Endothelial cell of umbilical vein (primary cell): ENCODE measurements at regions not wholly inside any gene's neighbourhood (a gene's known extent, or its start where the extent isn't known, plus 50 kb on each side); places are given as distances from the start of the nearest gene placed in this dataset.

Experiments
- BruUV-seq: library from RNA; stranded (reverse); fragments of 400-500 nt; replicated peaks from 2 replicates; lab custom pipeline; 2021; lab: Mats Ljungman, UMichigan
- CTCF ChIA-PET: fragments of 300-600, 350-600 bp; sonication (Branson Sonifier 250); formaldehyde crosslinking; loops from one replicate; lab custom pipeline; 2021; ENCODE audit warnings: antibody characterized with exemption, inconsistent platforms; lab: Charles Lee
- POLR2A ChIA-PET: fragments of 300-600, 350-600 bp; sonication (Branson Sonifier 250); formaldehyde crosslinking; loops from one replicate; lab custom pipeline; 2021; ENCODE audit warnings: antibody characterized with exemption, inconsistent platforms; lab: Charles Lee
- DNase-seq: peaks from one replicate; pipeline ENCODE4 v3.0.0-alpha.2; 2011; ENCODE audit warnings: low read depth, low spot score
- FAIRE-seq: peaks from 2 replicates; lab custom pipeline; 2011; peaks lifted over from hg19 to GRCh38; lab: Jason Lieb, UNC
- H2AFZ ChIP-seq: 2 replicates; pipeline ENCODE4 v1.6.0; 2012; ENCODE audit warnings: low read depth, low read length, control low read depth, inconsistent platforms
- H3K27ac ChIP-seq: 2 replicates; pipeline ENCODE4 v1.5.1; 2011; ENCODE audit warnings: low read depth, mild to moderate bottlenecking, control low read depth, low read length, moderate library complexity; ENCODE audit not compliant: insufficient read depth
- H3K27me3 ChIP-seq, 2 experiments: 2 replicates each; pipeline versions ENCODE4 v1.6.0 to v1.6.1; 2011; ENCODE audit warnings: low read length in 2 of 2, mixed read lengths in 1 of 2; ENCODE audit not compliant: control insufficient read depth in 2 of 2, insufficient read depth in 2 of 2
- H3K36me3 ChIP-seq, 2 experiments: 2 replicates in 1 of 2; 3 replicates in 1 of 2; pipeline ENCODE4 v1.5.1; 2011; ENCODE audit warnings: low read length in 2 of 2, mild to moderate bottlenecking in 1 of 2, moderate library complexity in 1 of 2; ENCODE audit not compliant: control insufficient read depth in 2 of 2, insufficient read depth in 2 of 2; ENCODE audit errors: extremely low read depth in 1 of 2
- H3K4me1 ChIP-seq: 3 replicates; pipeline ENCODE4 v1.5.1; 2011; ENCODE audit warnings: mild to moderate bottlenecking, low read length; ENCODE audit not compliant: control insufficient read depth, insufficient read depth; ENCODE audit errors: extremely low read depth
- H3K4me2 ChIP-seq: 2 replicates; pipeline ENCODE4 v1.6.1; 2011; ENCODE audit warnings: low read length, control low read depth, mixed read lengths; ENCODE audit not compliant: insufficient read depth
- H3K4me3 ChIP-seq, 3 experiments: fragments of 200-600 bp in 1 of 3; sonication (generic), shearing (Covaris generic) in 1 of 3; replicated peaks in 1 of 3; 2 replicates each; pipeline ENCODE4 v1.5.1; 2011 to 2016; ENCODE audit warnings: control low read depth in 3 of 3, low read length in 3 of 3, mild to moderate bottlenecking in 2 of 3, inconsistent platforms in 1 of 3, low read depth in 1 of 3, moderate library complexity in 1 of 3; ENCODE audit not compliant: insufficient read depth in 1 of 3
- H3K79me2 ChIP-seq: 2 replicates; pipeline ENCODE4 v1.6.0; 2012; ENCODE audit warnings: low read length, inconsistent platforms; ENCODE audit not compliant: control insufficient read depth, insufficient read depth
- H3K9ac ChIP-seq: replicated peaks from 2 replicates; pipeline ENCODE3; 2011; ENCODE audit warnings: low read length, control low read depth; ENCODE audit not compliant: insufficient read depth; ENCODE audit errors: extremely low read depth
- H3K9me1 ChIP-seq: replicated peaks from 3 replicates; pipeline ENCODE4 v1.6.0; 2011; ENCODE audit warnings: mild to moderate bottlenecking, low read length; ENCODE audit not compliant: control insufficient read depth, insufficient read depth; ENCODE audit errors: extremely low read depth
- H3K9me3 ChIP-seq: replicated peaks from 2 replicates; pipeline ENCODE4 v1.5.1; 2012; ENCODE audit warnings: low read length, inconsistent platforms; ENCODE audit not compliant: control insufficient read depth, insufficient read depth
- H4K20me1 ChIP-seq: replicated peaks from 2 replicates; pipeline ENCODE3; 2011; ENCODE audit warnings: mild to moderate bottlenecking, low read length; ENCODE audit not compliant: control insufficient read depth, insufficient read depth; ENCODE audit errors: extremely low read depth
- CTCF ChIP-seq, 2 donors: IDR thresholded peaks; 1 replicate in 1 of 2; 2 replicates in 1 of 2; pipeline ENCODE4 v1.5.1; 2011; ENCODE audit warnings: low read length in 2 of 2, mild to moderate bottlenecking in 2 of 2, moderate library complexity in 2 of 2, control low read depth in 1 of 2, inconsistent platforms in 1 of 2, low read depth in 1 of 2; ENCODE audit not compliant: insufficient read depth in 1 of 2; ENCODE audit errors: extremely low read depth in 1 of 2
- EZH2 ChIP-seq: IDR thresholded peaks from 2 replicates; pipeline ENCODE4 v1.6.1; 2012; ENCODE audit warnings: borderline replicate concordance, low read depth, mild to moderate bottlenecking, moderate library complexity, low read length, inconsistent platforms; ENCODE audit not compliant: severe bottlenecking
- FOS ChIP-seq: IDR thresholded peaks from 2 replicates; pipeline ENCODE4 v1.6.1; 2011; ENCODE audit warnings: mild to moderate bottlenecking, low read length, moderate library complexity, borderline replicate concordance; ENCODE audit not compliant: insufficient read depth
- GATA2 ChIP-seq: IDR thresholded peaks from 2 replicates; pipeline ENCODE4 v1.7.0; 2011; ENCODE audit warnings: low read depth, mild to moderate bottlenecking, moderate library complexity, mixed read lengths, low read length; ENCODE audit not compliant: insufficient read length, insufficient read depth
- JUN ChIP-seq: IDR thresholded peaks from 2 replicates; pipeline ENCODE4 v1.6.1; 2011; ENCODE audit warnings: borderline replicate concordance, low read depth; ENCODE audit not compliant: insufficient read length, insufficient read depth
- MYC ChIP-seq: IDR thresholded peaks from one replicate; pipeline ENCODE4 v1.6.1; 2011; ENCODE audit warnings: mild to moderate bottlenecking, low read depth, low read length
- POLR2A ChIP-seq: IDR thresholded peaks from 2 replicates; pipeline ENCODE4 v1.6.1; 2012; ENCODE audit warnings: low read depth, mild to moderate bottlenecking, control low read depth, low read length
- POLR2AphosphoS5 ChIP-seq: IDR thresholded peaks from 2 replicates; pipeline ENCODE4 v1.6.1; 2012; ENCODE audit warnings: low read depth, mild to moderate bottlenecking, control low read depth, low read length, moderate library complexity; ENCODE audit not compliant: insufficient read depth
- dilution Hi-C: fragments of 300-500 bp; cut with MboI; formaldehyde crosslinking; loops from one replicate; pipeline ENCODE4 v1.15.0; 2019; ENCODE audit warnings: low sequenced_read_pairs; ENCODE audit not compliant: extremely low pct_ligation_motif_present
- intact Hi-C: fragments of 100-400 bp; cut with micrococcal nuclease; formaldehyde crosslinking; loops from one replicate; pipeline ENCODE4 v1.10.0; 2022

DNA sequence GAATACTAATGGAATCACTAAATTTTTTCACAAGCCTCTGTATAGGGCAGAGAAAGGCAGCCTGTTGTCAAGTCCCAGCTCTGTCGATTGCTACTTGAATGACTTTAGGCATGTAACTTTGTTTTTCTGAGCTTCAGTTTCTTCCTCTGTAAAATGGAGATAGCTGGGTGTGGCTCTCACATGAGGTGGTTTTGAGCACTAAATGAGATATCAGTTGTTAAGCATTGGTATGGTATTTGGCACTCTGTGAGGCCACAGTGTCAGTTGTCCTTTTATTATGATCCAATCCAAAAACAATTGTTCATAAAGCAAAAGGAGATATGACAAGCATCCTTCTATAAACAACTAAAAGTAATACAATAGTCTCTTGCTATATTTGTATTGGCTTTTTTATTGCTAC is 120.6 kb downstream of the DUSP6 start:
- Histone ChIP-seq H3K9me3 (no peaks in the 10 kb centered on the region), H3K27ac (no peak overlapping the region), H3K4me2 (no peak overlapping the region), H2AFZ (peak overlapping the region; percentile 18), H3K4me1 (peaks cover 25% of the 10 kb centered on the region), H4K20me1 (no peaks in the 10 kb centered on the region), H3K27me3 (no peaks in the 10 kb centered on the region), H3K79me2 (no peaks in the 10 kb centered on the region), H3K9me1 (no peaks in the 10 kb centered on the region), H3K9ac (no peak overlapping the region), H3K36me3 (no peaks in the 10 kb centered on the region), H3K4me3 (no peak overlapping the region)
- BruUV-seq: no TSS peak
- FAIRE-seq: no peak
- DNase-seq: no peak
- TF ChIP-seq CTCF (IDR thresholded peaks at IDR 0.05; ENCODE audit: extremely low read depth in 1 of 2, insufficient read depth in 1 of 2, low read depth in 1 of 2, low read length in 2 of 2) (no peak), FOS (no peak), GATA2 (no peak), POLR2AphosphoS5 (no peak), EZH2 (no peak), POLR2A (no peak), MYC (no peak), JUN (no peak)
- dilution Hi-C loops: no loop called here
- ChIA-PET POLR2A (no interaction called here), CTCF (no interaction called here)
- intact Hi-C loops: no loop called here
